GM15510 (cell line): ENCODE measurements at regions not wholly inside any gene's neighbourhood (a gene's known extent, or its start where the extent isn't known, plus 50 kb on each side); places are given as distances from the start of the nearest gene placed in this dataset.

Experiments
- POLR2A ChIP-seq: IDR thresholded peaks from 3 replicates; pipeline ENCODE4 v1.6.1; 2011; ENCODE audit warnings: borderline replicate concordance; ENCODE audit not compliant: insufficient read length; ENCODE audit errors: extremely low read depth

DNA sequence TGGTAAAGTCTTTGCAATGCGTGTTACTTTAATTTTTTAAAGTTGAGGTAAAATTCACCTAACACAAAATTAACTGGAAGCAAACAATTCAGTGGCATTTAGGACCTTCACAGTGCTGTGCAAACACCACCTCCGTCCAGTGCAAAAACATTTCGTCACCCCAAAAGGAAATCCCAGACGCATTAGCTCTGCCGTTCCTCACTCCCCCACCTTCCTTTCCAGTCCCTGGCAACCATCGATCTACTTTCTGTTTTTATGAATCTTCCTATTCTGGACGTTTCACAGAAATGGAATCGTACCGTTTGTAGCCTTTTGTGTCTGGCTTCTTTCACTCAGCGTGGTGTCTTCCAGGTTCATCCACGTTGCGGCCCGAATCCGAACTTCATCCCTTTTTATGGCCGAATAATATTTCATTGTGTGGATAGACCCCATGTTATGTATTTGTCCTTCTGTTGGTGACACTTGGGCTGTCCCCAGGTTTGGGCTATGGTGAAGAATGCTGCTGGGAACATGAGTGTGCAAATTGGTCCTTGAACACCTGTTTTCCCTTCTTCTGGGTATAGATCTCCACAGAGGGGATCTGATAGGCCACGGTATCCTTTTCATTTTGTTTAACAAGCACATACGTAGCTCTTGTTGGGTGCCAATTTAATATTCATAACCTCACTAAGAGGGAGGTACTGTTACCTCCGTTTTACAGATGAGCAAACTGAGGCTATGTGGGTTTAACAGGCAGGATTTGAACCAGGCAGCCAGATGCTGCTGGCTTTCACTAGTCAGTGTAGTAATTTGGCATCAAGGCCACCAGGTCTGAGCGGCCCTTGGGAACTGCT is 232.0 kb upstream of the GSE1 start:
- no peak for TF ChIP-seq POLR2A

DNA sequence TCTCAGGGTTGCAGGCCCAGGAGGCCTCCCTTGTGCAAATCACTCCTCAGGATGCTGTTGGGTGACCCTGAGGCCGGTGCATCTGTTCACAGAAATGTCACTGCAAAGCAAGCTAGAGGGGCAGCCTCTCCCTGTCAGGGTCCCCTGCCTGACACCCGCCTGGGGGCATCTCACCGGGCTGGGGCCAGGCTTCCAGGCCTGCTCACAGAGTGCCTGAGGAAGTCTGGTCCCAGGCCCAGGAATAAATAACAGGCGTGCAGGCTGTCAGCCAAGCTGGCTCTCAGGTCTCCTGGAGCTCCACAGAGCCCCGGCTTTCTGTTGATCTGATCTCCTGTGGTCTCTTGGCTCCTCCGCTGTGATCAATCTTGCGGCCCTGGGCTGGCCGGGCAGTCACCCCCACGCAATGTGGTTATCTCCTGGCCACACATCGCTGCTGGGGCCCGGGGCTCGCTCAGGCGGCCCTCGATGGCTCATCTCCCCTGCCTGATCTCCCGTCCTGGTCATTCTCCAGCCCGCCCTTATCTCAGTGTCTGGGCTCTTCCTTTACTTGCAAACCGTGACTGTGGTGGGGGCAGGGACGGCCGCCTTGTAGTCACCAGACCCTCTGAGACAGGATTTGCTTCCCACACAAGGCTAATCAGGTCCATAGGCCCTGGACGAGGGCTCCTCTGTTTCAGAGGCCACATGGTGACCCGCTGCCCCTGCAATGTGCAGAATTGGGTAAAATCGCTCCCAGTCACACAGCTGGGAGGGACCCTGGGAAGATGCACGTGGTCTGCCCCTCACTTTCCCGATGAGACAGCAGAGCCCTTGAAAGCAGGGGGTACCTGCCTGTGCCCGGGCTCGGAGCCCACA is 231.2 kb upstream of the GSE1 start:
- TF ChIP-seq POLR2A = no peak

DNA sequence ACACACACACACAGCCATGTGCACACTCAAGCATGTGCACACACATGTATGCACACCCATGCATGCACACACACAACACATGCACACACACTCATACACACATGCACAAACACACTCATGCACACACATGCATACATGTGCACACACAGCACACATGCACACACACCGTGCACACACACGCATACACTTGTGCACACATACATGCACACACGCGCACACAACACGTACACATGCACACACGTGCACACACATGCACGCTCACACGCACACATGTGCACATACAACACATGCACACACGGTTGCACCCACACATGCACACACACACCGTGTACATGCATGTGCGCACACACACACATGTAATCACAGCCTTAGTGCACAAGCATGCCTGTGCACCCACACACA is 230.4 kb upstream of the GSE1 start:
- TF ChIP-seq POLR2A = no peak

DNA sequence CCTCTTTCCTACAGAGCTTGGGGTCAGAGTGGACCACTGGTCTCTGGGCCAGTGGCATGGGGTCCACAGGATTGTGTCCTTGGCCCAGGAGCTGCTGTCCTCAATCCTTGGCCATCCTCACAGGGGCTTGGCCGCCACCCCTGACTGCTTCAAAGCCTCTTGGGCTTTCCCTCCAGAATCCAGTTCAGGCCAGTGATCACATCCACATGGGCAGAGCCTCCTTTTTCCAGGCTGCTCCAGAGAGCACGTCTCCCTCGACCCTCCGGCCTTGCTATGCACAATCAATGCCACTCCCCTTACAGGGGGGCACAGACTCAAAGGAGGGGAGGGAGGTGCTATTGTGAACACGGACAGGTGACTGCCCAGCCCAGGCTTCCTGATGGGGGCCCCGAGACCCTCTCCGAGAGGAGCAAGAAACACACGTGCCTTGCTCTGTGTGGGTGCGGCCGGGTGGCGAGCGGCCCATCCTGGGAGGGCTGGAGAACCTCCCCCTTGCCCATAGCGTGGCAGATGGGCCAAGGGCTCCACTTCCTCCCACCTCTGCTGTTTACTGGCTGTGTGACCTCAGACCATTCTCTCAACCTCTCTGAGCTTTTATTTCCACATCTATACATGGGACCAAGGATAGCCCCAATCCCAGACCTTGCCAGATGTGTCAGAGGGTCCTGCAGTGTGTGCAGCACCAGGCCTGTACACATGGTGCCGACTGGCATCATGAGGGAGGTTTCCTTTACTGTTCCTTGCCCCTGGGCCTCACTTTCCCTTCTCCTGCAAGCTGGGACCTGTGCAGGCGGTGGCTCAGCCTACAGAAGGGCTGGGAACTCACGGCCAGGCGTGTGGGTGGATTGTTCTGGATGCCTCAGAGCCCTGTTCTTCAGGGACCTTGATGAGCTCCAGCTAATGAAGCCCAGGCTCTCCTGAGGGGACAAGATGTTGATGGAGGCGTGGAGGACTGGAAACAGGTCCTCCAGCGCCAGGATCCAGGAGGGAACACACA is 229.0 kb upstream of the GSE1 start:
- no peak for TF ChIP-seq POLR2A

DNA sequence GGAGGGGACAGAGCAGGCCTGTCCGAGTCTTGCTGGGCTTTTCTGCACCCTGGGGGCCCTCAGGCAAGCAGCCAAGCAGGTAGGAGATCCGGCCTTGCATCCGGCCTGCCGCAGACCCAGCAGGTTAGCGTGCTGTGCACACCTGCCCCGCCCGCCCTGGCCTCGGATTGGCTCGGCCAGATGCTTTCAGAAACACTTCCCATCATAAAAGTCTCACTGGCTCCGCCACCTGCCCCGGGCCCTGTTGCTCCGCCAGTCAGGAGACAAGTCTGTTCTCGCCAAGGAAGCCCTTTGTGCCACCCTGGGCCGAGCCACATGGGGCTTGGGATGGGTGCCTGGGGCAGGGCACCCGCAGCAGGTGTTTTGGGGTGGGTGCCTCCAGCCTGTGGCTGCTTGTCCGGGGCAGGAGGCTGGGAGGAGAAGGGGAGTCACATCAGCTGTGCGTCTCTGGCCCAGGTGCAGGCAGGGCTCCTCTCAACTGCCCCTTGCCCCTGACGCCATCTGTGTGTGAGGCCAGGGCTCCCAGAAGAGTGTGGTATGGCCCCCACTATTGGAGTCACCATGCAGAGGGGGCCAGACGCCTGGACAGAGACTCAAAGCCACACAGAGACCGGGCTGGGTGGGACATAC is 228.2 kb upstream of the GSE1 start:
- no peak for TF ChIP-seq POLR2A

DNA sequence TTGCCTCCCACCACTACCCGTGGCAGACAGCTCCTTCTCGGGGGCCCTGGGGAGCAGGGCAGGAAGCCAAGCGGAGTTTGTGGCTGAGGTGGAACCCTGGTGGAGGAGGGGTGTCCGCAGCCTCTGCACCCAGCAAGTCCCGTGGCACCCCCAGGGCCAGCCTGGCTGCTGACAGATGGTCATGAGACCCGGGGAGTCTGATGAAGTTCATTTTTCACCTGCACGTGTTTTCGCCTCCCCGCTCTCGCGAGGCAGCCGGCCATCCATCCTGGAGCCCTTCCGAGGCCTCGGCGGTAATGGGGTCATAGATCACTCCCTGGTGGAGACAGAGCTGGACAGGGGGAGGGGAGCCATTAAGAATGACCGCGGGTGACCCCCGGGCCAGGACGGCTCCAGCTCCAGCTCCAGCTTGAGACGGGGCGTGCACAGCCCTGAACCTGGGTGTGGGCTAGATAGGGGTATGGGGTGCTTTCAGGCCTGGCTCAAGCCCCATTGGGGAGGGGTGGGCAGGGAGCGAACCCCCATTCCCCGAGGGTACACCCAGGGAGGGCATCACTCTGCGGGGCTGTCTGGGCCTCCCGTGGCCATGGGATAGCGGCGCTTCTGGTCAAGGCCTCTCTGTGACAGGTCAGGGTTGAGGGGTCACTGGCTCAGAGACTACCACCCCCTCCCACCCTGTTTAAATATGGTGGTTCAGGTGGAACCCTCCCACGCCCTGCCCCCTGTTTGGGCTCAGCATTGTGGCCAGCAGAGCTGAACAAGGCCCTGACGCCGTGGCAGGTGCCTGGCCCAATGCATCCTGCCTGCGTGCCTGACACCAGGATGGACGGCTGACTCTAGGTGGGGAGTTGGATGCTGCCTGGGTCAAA is 227.4 kb upstream of the GSE1 start:
- TF ChIP-seq POLR2A = no peak

DNA sequence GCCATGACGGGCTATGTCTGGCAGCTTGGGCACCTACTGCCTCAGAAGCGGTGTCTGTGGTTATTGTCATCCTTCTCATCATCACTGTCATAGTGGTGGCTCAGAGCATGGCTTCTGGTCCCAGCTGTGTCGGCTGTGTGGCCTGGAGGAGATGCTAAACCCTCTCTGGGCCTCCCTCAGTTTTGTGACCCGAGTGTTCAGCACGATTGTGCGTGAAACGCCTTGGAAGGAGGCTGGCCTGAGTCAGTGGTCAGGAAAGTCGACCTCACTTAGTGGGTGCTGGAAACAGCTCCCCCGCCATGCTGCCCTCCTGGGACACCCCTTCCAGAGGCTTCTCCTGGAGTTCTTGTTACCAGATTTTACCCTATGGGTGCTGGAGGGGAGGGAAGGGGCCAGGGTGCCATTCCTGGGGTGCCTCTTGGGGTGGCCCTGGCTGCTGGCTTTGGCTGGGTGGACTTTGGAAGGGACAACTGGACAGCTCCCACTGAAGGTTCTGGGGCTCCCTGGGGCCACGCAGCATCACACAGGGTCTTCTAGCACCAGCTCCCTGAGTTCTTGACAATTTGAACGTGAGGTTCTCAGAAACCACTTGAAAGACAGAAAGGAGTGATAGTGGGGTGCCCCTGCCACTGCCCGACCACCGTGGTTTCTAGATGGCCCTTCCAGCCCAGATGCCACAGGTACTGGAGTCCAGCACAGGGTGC is 226.5 kb upstream of the GSE1 start:
- TF ChIP-seq POLR2A = no peak

DNA sequence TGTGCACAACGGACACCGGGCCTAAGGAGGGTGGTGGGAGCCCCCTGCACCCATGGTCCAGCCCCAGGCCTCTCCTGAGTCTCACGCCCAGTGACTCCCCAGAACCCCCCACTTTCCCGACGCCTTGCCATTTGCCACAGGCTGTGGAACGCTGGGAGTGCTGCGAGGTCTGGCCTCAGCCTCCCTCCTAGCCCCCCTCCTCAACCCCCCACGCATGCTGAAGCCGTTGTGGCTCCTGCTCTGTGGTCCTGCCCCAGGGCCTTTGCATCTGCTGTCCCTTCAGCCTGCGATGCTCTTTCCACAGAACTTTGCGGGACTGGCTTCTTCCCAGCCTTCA is 226.0 kb upstream of the GSE1 start:
- no peak for TF ChIP-seq POLR2A

DNA sequence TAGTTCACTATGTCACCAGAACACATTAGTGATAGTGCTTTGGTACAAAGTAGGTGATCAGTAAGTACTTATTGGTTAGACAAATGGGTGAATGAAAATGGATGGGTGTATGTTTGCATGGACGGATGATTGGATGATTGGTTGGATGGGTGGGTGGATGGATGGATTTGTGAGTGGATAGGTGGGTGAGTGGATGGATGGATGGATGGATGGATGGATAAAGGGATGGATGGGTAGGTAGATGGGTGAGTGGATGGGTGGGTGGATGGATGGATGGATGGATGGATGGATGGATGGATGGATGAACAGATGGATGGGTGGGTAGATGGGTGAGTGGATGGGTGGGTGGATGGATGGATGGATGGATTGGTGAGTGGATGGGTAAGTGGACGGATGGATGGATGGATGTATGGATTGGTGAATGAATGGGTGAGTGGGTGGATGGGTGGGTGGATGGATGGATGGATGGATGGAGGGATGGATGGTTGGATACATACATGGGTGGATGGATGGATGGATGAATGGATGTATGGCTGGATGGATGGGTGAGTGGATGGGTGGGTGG is 225.3 kb upstream of the GSE1 start:
- no peak for TF ChIP-seq POLR2A

DNA sequence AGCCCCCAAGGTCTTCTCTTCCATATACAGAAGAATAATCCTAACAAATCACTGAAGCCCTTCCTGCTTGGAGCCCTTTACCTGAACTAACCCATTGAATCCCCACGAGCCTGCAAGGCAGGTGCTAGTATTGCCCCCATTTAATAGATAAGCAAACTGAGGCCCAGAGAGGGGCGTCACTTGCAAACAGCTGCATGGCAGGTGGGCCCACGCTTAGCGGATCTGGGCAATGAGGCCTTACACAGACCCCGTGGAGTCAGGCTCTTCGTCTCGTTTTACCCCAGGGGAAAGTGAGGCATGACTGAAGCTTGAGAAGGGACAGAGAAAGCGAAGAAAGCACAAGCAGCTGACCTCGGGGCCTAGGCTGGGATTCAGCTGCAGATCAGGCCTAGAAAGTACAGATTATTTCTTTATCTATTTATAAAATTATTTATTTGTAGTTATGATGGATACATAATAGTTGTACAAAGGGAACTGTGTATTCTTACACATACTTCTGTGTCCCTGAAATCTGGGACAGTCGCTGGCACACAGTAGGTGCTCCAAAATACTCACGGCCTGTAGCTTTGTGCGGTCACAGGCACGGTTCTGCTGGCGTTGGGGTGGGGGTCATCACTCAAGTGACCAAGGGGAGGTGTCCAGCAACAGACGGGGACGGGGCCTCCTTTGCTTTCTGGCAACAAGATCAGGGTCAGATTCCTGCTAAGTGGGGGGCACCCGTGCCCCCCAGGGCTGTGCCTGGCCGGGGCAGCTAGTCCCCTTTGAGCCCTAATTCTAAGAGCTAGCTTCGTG is 223.2 kb upstream of the GSE1 start:
- no peak for TF ChIP-seq POLR2A

DNA sequence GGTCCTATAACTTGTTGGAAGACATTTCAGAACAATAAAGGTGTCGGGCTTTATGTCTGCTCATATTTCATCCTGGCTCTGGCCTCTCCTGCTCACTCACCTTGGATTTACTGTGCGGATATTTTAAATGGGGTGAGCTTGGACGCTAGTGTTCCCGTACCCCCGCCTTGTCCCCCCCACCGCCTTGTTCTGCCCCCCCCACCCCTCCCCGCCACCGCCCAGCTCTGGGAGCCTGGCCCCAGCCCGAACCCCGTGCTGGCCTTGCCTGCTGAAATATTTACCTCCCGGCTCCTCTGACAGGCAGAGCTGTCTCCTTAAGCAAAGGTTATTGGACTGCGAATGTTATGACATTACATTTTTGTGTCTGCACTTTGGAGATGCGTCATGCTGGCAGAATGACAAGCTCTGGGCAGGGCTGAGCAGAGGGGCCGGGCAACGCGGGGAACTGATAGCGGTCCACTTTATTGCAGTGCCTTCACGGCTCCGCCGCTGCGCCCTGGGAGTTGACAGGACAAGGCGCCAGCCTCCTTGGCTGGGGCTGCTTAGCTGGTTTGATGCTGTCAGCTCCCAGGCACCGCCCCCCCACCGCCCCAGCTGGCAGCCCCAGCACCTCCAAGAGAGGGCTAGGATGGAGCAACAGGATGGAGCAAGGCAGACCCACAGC is 222.5 kb upstream of the GSE1 start:
- no peak for TF ChIP-seq POLR2A

DNA sequence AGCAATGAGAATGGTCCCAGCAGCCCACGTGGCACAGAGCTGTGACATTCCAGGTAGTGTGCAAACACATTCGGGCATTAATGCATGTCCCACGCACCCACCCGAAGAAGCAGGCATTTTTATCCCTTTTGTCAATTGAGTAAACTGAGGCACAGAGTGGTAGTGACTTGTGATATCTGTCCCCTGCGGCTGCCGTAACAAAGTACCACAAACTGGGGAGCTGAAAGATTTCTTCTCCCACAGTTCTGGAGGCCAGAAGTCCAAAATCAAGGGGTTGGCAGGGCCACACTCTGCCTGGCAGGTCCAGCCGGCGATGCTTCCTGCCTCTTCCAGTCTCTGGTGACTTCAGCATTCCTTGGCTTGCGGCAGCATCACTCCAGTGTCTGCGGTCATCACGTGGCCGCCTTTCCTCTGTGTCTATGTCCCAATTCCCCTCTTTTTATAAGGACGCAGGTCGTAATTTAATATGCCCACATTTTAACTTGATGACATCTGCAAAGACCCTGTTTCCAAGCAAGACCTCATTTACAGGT is 221.9 kb upstream of the GSE1 start:
- TF ChIP-seq POLR2A = no peak
